Retina (tissue), 1 donor: ENCODE measurements at regions not wholly inside any gene's neighbourhood (a gene's known extent, or its start where the extent isn't known, plus 50 kb on each side); places are given as distances from the start of the nearest gene placed in this dataset.

Source experiments
- DNase-seq: peaks from one replicate; pipeline ENCODE4 v3.0.0-alpha.2; 2016

DNA sequence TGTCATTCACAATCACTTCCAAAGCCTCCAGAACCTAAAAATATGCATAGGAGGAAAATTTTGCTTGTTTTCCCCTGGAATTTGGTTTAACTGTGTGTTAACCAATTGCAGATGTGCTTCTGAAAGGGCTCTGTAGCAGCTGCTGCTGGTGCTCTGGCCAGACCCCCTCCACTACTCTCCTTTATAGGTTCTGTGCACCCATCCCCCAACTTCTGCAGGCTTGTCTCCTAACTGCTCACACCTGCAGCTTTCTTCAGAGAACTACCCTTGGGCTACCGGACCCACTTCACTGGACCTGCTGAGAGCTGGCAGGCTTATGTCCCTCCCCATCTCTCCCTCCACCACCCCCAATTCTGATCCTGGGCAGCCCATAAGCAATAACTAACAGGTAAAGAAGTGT lies 662.1 kb upstream of the DIPK2B start:
- DNase-seq = no peak

DNA sequence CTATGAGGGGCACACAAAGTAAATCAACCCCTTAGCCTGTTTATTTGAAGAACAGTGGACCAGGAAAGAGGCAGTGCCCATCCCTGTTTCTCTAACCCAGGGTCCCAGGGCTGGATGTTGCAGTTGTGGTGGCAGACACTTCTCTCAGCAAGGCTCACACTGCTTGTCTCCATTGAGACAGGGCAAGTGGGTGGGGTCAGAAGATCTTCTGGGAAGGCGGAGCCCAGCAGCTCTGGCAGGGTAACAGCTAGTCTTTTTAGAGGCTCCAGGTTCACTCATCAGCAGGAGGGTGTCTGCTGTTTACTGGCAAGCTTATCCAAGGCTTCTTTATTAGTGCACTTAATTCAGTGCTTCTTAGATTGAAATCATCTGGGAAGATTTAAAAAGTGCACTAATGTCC lies 659.8 kb upstream of the DIPK2B start:
- DNase-seq = no peak

DNA sequence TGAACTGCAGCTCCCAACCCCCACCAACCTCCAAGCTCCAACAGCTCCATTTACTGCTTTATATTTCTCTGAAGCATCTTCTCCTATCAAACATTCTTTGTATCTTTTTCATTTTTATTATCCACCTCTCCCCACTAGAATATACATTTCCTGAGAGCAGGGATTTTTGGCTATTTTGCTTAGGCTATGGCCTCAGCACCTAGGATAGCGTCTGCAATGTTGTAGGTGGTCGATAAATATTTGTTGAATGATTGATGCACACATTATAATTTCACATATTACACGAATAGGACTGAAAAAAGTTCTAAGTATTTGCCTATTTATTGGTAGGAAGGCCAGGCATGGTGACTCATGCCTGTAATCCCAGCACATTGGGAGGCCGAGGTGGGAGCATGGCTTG lies 658.7 kb upstream of the DIPK2B start:
- no peak for DNase-seq

DNA sequence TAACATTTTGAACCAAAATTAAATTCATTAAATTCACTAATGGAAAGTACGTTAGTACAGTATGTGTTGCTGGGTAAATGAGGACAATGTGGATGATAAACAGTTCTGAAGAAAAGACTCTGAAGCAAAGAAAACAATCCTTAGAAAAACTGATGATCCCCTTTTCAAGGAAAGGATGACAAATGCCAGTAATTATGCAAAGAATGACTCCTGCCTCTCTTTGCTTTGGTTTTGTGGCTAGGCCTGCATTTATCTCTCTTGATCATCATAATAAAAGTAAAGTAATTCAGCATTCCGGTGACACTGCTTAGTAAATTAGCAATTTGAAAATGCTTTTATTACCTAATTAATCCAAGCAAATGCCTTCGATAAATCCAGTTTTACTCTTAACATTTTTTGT lies 652.2 kb upstream of the DIPK2B start:
- no peak for DNase-seq

DNA sequence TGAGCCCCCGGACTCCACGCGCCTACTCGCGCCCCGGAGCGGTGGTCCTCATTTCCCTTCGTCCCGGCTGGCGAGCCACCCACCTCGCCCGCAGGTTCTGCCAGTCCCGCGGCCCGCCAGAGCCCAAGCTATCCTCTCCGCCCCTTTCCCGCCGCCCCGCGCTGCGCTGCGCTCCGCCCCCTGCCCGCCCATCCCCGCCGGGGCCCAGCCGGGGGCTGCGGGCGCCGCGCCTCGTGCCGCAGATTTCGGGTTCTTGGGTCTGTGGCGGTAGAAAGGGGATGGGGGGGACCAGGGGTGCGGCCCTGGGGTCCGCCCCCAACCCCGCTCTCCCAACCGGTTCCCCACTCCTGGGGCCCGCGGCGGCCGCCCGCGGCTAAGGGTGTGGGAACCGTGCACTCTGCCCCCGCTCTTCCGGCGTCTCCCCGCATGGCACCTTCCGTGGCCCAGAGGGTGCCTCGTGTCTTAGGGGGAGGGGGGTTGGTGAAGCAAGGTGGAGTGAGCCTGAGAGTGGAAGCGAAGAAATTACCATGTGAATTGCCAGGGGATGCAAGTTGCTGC lies 650.8 kb upstream of the DIPK2B start:
- DNase-seq = peak; percentile 56

DNA sequence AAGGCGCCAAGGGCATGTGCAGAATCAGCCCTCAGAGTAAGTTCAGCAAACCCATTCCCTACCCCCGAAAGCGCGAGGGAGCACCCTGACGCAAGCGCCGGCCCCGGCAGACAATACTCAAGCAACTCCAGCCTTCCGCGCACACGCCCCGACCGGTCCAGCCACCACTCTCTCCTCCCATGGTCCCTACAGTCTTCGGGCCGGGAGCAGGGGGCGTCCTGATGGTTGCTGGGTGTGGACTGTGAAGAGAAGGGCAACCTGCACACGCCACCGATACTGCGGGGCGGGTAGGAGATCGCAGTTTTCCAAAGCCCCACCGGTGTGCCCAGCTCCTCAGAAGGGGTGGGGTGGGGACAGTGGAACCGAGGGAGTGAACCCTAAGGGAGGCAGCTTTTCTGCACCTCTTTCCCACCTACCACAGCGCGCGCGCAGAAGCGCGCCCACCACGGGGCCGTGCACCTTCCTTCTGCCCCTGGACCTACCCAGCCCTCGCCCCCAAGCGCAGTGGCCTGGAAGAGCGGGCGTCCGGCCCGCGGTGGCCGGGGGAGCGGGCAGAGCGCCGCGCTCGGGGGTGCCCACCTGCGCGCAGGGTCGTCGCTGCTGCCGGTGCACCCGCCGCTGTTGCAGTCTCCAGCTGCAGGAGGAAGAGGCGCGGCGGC lies 650.2 kb upstream of the DIPK2B start:
- DNase-seq = peak; percentile 74

DNA sequence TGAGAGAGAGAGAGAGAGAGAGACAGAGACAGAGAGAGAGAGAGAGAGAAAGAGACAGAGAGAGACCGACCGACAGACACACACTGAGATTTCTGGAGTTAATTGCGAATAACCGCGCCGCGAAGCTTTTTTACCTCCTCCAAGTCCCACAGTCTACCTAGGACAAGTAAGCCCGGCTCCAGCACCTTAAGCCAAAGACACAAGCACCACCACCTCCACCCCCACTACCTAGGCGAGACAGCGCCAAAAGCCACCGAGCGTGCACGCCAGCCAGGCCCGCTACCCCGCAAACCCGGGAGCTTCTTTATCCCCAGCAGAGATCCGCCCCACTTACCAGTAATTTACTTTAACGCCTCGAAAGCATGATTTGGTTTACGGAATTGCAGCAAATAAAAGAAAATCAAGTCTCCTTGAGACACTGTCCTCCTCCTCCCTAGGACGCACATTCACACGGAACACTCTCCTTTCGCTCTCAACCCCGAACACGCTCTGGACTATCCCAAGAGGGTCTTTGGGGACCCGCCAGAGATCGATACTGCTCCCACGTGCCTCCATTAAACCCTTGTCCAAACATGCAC lies 649.6 kb upstream of the DIPK2B start:
- no peak for DNase-seq

DNA sequence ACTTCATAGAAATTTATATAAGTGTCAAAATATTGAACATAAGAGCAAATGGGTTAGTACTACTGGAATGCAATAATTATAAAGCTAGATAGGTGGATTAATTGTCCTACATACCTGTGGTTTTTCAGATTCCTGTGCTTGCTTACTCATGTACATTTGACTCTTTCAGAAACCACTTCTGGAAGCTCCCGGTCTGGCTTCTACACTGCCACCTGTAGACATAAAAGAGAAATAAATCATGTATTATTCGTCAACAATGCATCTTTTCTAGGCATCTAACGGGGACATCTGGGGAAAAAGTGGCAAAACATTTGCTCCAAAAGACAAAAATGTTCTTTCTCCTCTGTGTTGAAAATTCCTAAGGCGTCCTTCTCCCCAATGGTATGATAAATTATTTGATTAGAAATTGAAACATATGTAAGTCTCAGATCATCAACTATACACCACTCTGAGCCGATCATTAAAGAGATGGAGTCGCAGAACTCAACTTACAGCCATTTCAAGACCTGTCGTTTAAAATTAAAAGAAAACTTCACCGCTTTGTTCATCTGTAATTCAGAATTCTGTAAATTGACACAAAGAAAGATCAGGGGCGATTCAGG lies 648.7 kb upstream of the DIPK2B start:
- peak; percentile 33 for DNase-seq

DNA sequence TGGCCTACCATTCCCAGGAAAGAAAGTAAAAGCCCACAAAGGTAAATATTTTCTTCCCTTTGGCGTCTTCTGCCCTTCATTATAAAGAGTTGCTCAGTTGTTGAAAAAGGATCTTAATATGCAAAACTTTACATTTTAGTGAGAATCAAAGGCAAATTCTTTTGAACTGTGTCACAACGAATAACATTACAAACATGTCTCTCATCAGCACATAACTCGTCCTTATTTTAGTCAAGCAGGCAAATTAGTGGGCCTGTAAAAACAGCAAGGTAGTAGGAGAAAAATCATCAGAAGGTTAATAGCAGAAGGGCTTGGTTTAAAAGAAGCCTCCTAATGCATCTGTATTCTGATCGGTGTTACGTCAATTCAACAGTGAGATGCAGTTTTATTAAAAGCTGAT lies 647.3 kb upstream of the DIPK2B start:
- no peak for DNase-seq

DNA sequence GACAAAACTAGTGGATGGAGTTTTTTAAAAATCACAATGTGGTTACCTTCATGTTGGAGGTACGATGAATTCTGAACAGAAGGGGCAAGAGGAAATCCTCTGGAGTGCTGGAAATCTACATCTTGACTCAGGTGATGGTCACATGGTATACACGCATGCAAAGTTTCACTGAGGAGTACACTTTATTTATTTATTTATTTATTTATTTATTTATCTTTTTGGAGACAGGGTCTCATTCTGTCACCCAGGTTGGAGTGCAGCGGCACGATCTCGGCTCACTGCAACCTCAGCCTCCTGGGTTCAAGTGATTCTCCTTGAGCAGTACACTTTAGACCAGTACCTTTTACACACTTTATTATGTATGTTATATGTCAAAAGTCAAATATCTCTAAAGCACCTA lies 645.7 kb upstream of the DIPK2B start:
- DNase-seq = no peak

DNA sequence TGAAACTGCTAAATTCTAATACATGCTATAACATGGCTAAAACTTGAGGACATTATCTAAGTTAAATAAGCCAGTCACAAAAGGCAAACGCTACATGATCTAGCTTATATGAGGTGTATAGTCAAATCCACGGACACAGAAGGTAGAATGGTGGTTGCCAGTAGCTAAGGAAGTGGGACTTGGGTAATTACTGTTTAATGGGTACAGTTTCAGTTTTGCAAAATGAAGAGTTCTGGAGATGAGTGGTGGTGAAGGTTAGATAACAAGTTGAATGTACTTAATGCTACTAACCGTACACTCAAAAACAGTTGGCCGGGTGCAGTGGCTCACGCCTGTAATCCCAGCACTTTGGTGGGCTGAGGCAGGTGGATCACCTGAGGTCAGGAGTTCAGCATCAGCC lies 644.5 kb upstream of the DIPK2B start:
- no peak for DNase-seq

DNA sequence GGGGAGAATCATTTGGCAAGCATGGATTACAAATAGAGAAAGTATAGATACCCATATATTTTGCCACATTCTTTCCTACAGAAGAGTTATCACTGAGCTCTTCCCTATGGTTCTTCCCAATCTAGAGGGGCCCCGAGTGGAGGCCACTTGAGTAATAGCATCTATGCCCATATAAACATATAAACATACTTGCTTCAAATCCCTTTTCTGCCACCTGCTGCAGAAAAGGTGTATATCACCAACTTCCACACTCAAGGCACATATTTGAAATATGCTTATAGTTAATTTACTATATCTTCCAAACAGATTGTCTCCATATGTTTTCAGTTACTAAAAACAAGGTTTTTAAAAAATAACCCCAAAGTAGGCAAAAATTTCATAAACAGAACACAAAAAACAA lies 642.8 kb upstream of the DIPK2B start:
- no peak for DNase-seq

DNA sequence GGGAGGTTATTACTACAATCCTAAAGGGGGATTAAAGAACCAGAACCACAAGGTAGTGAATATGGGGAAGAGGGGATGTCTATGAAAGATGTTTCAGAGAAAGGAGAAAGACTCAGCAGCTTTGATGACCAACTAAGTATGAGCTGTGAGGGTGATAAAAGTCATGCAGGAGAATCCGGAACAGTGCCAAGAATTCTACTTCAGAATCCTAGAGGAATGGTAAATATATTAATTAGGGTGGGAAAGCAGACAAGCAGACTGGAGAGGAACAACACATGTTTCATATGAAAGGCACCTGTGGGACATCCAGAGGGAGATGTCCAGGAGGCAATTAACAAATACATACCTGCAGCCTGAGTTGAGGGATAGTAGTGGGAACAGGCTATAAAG lies 642.2 kb upstream of the DIPK2B start:
- DNase-seq = no peak

DNA sequence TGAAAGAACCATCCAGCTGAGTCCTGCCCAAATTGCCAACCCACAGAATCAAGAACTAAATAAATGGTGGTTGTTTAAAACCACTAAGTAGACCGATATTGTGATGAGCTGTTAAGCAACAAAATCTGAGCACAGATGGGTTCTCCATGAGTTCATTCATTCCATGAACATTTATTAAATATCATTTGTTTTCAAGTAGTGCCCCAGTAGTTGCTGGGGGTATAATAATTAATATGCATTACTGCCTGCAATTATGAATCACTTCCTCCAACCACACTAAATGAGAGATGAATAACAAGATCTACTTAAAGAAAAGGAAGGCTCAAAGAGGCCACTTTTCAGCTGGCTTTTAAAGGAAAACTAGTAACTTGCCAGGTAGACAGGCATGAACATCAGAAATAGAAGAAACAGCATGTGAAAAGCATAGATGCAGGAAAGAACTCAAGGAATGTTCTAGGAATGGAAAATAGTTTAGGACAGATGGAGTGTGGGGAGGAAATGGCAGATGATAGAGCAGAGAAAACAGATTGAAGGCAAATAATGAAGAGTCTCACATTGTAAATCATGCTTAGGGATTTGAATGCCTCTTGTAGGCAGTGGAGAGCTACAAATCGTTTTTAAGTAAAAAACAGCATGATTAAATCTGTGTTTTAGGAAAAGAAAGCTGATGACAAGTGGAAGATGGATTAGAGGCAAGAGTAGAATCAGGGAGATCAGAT lies 641.7 kb upstream of the DIPK2B start:
- DNase-seq = no peak

DNA sequence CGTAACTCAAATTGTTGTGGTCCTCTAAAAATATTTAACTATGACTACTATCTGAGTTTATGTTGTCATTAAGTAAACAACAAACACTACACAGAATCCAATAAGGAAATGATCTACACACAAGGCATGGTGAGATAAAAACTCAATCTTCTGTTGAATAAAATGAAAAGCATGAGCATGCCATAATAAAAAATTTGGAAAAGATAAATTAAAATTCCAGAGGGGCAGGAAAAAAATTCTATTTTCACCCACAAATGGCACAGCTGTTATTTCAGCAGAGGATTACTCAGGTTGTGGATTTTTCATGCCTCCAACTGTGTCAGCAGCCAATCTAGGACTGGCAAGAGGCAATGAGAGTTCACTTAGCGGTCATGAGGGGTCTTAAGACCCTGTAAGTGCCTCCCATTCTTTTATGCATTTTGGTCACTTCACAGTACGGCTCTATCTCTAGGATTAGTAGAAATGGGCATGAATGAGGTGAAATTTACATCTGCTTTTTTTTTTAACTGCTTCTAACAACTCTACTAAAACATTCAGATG lies 639.8 kb upstream of the DIPK2B start:
- no peak for DNase-seq

DNA sequence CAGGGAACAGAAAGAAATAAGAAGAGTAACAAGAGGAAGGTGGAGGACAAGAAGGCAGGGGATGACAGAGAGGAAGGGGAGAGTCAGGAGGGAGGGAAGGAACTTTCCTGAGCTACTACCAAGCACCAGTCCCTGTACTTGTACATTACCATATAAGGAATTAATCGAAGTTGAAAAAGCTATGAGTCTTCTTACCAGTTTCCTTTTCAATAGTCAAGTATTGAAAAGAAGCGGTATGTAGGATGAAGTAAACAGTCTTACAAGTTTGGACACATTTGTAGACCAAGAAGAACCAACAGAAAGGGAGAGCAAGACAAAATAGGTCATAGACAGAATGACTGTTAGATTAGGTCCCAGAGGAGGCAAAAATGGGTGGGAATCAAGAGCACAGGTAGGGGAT lies 629.7 kb upstream of the DIPK2B start:
- no peak for DNase-seq

DNA sequence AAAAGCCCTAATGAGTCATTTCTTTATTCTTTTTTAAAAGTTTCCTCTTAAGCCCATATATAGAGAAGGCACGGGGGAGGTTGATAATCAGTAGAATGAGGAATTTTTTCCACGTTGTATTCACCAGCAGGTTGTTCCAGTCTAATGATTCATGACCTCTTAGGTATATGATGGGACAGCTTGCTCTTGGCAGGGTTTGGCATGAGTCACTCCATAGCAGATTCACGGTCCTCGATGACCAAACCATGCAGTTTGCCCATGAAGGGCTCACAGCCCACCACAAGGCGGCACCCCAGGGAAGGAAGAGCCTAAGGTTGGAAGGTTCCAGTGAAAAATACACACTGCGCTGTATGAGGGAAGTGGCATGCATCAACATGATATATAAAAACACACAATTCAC lies 623.8 kb upstream of the DIPK2B start:
- DNase-seq = no peak

DNA sequence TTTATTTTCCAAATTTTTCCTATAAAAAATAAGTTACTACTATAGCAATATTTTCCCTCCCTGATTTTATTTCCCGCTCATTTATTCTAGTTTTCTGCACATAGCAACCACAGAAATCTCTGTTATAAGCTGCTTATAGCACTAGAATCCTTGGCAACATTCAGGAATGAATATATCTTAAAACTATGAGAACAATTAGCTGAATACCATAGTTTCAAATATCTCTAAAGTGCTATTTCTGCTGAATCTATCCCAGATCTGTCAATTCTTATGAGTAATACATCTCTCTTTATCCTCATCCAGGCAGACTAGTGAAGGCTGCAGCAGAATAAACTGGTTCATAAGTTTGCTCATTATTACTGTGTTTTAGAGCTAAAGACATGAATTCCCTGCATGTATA lies 622.9 kb upstream of the DIPK2B start:
- DNase-seq = no peak

DNA sequence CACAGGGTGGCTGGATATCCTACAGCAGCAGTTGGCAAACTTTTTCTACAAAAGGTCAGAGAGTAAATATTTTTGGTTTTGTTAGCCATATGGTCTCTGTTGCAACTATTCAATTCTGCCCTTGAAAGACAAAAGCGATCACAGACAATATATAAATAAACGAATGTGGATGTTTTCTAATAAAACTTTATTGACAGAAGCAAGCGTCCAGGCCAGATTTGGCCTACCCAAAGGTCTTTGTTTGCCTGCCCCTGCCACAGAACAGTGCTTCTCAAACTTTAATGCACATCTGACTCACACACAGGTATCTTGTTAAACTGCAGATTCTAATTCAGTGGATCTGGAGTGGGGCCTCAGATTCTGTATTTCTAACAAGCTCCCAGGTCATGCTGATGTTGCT lies 621.4 kb upstream of the DIPK2B start:
- no peak for DNase-seq

DNA sequence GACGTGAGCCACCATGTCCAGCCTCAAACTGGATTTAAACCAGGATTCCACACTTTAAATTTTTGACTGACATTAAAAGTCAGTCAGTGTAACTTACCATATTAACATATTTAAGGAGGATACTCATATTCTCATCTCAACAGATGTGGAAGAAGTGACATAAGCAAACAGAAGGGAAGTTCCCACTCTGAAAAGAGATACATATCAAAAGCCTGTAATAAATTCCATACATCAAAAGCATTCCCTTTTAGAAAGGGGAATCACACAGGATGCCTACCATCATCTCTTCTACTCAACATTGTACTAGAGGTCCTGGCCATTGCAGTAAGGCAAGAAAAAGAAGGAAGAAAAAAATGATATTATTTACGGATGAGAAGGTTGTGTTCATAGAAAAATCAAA lies 618.2 kb upstream of the DIPK2B start:
- no peak for DNase-seq

DNA sequence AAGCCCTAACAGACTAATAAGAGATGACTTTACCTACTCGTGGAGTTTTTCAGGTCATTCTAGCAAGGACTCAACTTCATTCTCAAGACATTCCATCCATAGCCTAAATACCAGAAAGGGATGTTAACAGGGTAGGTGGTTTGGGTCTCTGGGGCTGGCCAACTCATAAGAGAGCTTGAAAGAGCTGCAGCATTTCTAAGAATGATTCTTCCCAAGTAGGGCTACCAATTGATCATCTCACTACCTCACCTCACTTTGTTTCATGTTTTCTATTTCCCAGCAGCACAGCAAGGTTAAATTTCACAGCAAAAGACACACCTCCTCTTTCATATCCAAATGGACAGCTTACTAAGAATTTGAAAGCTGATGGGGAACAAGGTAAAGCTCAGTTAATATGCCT lies 614.8 kb upstream of the DIPK2B start:
- DNase-seq = no peak

DNA sequence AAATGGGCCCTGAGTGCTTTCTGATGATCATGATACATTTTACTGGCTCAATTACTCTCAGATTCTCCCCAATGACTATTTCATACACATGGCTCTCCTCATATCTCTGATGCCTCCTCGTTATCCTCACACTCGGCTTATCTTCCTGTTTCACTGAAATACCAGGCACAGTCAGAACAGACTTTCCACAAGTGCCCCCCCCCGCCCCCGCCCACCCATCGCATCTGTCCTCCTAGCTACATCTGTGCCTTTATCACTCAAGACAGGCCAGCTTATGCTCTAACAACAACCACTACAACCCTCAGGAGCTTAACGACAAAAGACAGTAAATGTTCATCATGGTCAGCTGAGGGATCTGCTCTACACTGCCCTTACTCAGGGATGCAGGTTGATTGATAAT lies 610.6 kb upstream of the DIPK2B start:
- no peak for DNase-seq

DNA sequence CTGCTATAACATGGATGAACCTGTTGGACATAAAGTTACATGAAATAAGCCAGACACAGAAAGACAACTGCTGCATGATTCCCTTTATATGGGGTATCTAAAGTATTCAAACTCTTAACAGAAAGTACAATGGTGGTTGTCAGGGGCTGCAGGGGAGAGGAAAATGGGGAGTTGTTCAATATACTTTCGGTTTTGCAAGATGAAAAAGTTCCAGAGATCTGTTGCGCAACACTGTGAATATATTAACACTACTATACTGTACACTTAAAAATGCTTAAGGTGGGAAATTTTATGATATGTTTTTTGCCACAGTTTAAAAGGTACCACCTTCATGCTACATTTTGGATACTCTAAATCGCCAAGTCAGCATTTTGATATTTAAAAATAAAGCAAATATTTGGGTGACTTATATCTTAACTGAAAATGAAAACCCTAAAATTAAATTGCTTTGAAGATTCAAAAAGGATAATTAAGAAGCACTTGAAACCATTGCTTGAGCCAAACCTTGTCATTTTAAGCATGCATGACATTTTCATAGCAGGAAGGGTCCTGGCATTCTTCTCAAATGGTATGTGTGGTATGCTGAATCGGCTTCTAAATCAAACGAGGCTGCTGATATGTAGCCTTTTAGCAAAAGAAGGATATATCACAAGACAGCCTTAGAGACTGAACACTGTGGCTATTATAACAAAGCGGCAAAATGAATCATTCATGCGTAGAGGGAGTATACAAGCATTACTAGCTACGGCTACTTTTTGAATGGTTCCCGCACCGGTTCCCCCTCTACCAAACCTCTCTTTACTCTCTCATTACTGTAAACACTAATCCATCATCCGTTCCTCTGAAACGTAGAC lies 607.1 kb upstream of the DIPK2B start:
- DNase-seq = peak; percentile 29
